ENCODE measurements at regions not wholly inside any gene's neighbourhood (a gene's known extent, or its start where the extent isn't known, plus 50 kb on each side); places are given as distances from the start of the nearest gene placed in this dataset.

- H3K27me3 ChIP-seq: no peaks in the 10 kb centered on the region
- Mint-ChIP-seq H3K36me3 (no peaks in the 10 kb centered on the region), H3K27me3 (ENCODE audit: insufficient read depth, low read depth) (no peaks in the 10 kb centered on the region), H3K4me1 (no peaks in the 10 kb centered on the region), H3K9me3 (no peaks in the 10 kb centered on the region), H3K4me3 (no peak overlapping the region), H3K27ac (no peak overlapping the region)
- no peaks in the 10 kb centered on the region for H4K20me1 ChIP-seq (ENCODE audit: low read depth)
- no peak overlapping the region for H3K9ac ChIP-seq
- no peak overlapping the region for H3K4me2 ChIP-seq
- TF ChIP-seq EZH2phosphoT487 (IDR thresholded peaks at IDR 0.05) (no peak), EZH2 (IDR thresholded peaks at IDR 0.05) (no peak), CTCF (IDR thresholded peaks at IDR 0.05) (no peak)
- H3K79me2 ChIP-seq (ENCODE audit: low read depth): no peaks in the 10 kb centered on the region
- no peaks in the 10 kb centered on the region for H3F3A ChIP-seq (ENCODE audit: low read depth)
- H3K9me3 ChIP-seq (ENCODE audit: low read depth): no peaks in the 10 kb centered on the region
- H3K4me1 ChIP-seq: no peaks in the 10 kb centered on the region
- H3K36me3 ChIP-seq: no peaks in the 10 kb centered on the region
- DNase-seq (ENCODE audit: low spot score): no peak
- no peak overlapping the region for H2AFZ ChIP-seq (replicated peaks)
- no peak overlapping the region for H3K27ac ChIP-seq
- no peak overlapping the region for H3K4me3 ChIP-seq
Observed at GRCh38 chr1:177609953-177610352, 359.9 kb downstream of the SEC16B start.

GRCh38 chr1:177600936-177601335 is 368.9 kb downstream of the SEC16B start:
- H3K4me3 ChIP-seq: no peak overlapping the region
- H3K36me3 ChIP-seq: no peaks in the 10 kb centered on the region
- H3K27ac ChIP-seq: no peak overlapping the region
- no peak overlapping the region for H3K4me2 ChIP-seq
- H3K4me1 Mint-ChIP-seq: no peaks in the 10 kb centered on the region
- no peak for DNase-seq (ENCODE audit: low spot score)
- no peaks in the 10 kb centered on the region for H3F3A ChIP-seq (ENCODE audit: low read depth)
- no peaks in the 10 kb centered on the region for H3K36me3 Mint-ChIP-seq
- no peaks in the 10 kb centered on the region for H3K9me3 Mint-ChIP-seq
- no peaks in the 10 kb centered on the region for H4K20me1 ChIP-seq (ENCODE audit: low read depth)
- H3K79me2 ChIP-seq (ENCODE audit: low read depth): no peaks in the 10 kb centered on the region
- peaks cover 5% of the 10 kb centered on the region for H3K4me1 ChIP-seq
- H3K27me3 Mint-ChIP-seq (ENCODE audit: insufficient read depth, low read depth): no peaks in the 10 kb centered on the region
- H3K27me3 ChIP-seq: no peaks in the 10 kb centered on the region
- H3K9me3 ChIP-seq (ENCODE audit: low read depth): no peaks in the 10 kb centered on the region
- H3K4me3 Mint-ChIP-seq: no peak overlapping the region
- H3K9ac ChIP-seq: no peak overlapping the region
- no peak overlapping the region for H2AFZ ChIP-seq (replicated peaks)
- TF ChIP-seq EZH2 (IDR thresholded peaks at IDR 0.05): no peak
- no peak for TF ChIP-seq CTCF (IDR thresholded peaks at IDR 0.05)
- TF ChIP-seq EZH2phosphoT487 (IDR thresholded peaks at IDR 0.05): no peak
- H3K27ac Mint-ChIP-seq: no peak overlapping the region

DNA sequence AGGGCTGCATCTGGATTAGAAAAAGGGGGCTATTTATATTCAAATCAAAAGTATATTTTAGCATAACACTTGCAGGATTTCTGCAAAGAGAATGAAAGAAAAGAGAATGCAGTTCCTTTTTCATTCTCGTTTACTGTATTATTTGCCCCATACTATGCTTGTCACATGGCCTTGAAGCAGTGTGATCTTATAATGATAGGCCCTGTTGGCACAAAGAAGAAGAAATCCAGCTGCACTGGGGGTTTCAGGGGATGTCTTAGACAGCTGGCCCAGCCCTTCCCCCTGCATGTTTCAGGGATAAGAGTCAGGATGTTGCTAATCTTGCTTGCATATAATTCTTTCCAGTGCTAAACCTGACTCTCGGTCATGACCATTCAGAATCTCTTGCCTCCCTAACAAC is 369.5 kb downstream of the SEC16B start:
- Histone ChIP-seq H3K4me3 (no peak overlapping the region), H3K9ac (no peak overlapping the region), H3K4me2 (no peak overlapping the region), H3K27ac (no peak overlapping the region), H3K36me3 (no peaks in the 10 kb centered on the region), H3K27me3 (no peaks in the 10 kb centered on the region), H3K9me3 (ENCODE audit: low read depth) (no peaks in the 10 kb centered on the region), H3K4me1 (peaks cover 5% of the 10 kb centered on the region), H2AFZ (replicated peaks) (no peak overlapping the region), H3K79me2 (ENCODE audit: low read depth) (no peaks in the 10 kb centered on the region), H4K20me1 (ENCODE audit: low read depth) (no peaks in the 10 kb centered on the region), H3F3A (ENCODE audit: low read depth) (no peaks in the 10 kb centered on the region)
- Mint-ChIP-seq H3K27me3 (ENCODE audit: insufficient read depth, low read depth) (no peaks in the 10 kb centered on the region), H3K4me3 (no peak overlapping the region), H3K27ac (no peak overlapping the region), H3K36me3 (no peaks in the 10 kb centered on the region), H3K4me1 (peaks cover 4% of the 10 kb centered on the region), H3K9me3 (no peaks in the 10 kb centered on the region)
- no peak for TF ChIP-seq EZH2 (IDR thresholded peaks at IDR 0.05)
- TF ChIP-seq EZH2phosphoT487 (IDR thresholded peaks at IDR 0.05): no peak
- TF ChIP-seq CTCF (IDR thresholded peaks at IDR 0.05): no peak
- DNase-seq (ENCODE audit: low spot score): no peak

DNA sequence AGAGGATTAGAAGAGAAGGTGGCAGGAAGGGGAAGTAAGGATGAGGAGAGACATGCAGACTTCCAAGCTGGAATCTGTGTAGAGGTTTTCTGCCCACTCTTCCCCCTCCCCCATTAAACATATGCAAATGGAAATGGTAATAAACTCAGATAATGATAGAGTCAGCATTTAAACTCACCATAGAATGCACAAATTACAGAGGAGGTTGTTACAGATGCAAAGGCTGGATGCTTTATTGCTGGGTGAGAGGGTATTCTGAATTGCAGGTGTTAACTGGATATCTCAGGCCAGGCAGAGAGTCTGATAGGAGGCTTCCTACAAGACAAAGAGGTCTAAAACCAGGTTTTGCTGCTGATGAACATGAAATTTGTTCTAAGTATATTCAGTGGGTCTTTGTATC is 372.5 kb downstream of the SEC16B start:
- no peaks in the 10 kb centered on the region for H3K9me3 ChIP-seq (ENCODE audit: low read depth)
- H2AFZ ChIP-seq (replicated peaks): no peak overlapping the region
- no peaks in the 10 kb centered on the region for H3K79me2 ChIP-seq (ENCODE audit: low read depth)
- no peak overlapping the region for H3K4me2 ChIP-seq
- peaks cover 4% of the 10 kb centered on the region for H3K4me1 ChIP-seq
- Mint-ChIP-seq H3K36me3 (no peaks in the 10 kb centered on the region), H3K27ac (no peak overlapping the region), H3K4me1 (peaks cover 9% of the 10 kb centered on the region), H3K27me3 (ENCODE audit: insufficient read depth, low read depth) (peaks cover 2% of the 10 kb centered on the region), H3K9me3 (no peaks in the 10 kb centered on the region), H3K4me3 (no peak overlapping the region)
- H3F3A ChIP-seq (ENCODE audit: low read depth): no peaks in the 10 kb centered on the region
- H4K20me1 ChIP-seq (ENCODE audit: low read depth): no peaks in the 10 kb centered on the region
- DNase-seq (ENCODE audit: low spot score): no peak
- no peak for TF ChIP-seq EZH2phosphoT487 (IDR thresholded peaks at IDR 0.05)
- TF ChIP-seq CTCF (IDR thresholded peaks at IDR 0.05): no peak
- TF ChIP-seq EZH2 (IDR thresholded peaks at IDR 0.05): no peak
- H3K27ac ChIP-seq: no peak overlapping the region
- no peak overlapping the region for H3K4me3 ChIP-seq
- H3K36me3 ChIP-seq: no peaks in the 10 kb centered on the region
- H3K9ac ChIP-seq: no peak overlapping the region
- H3K27me3 ChIP-seq: no peaks in the 10 kb centered on the region
